B cell (primary cell): ENCODE measurements at regions not wholly inside any gene's neighbourhood (a gene's known extent, or its start where the extent isn't known, plus 50 kb on each side); places are given as distances from the start of the nearest gene placed in this dataset.

Source experiments
- CTCF ChIP-seq: fragments of 200-600 bp; IDR thresholded peaks from one replicate; pipeline ENCODE4 v1.8.0; 2022; ENCODE audit warnings: antibody characterized with exemption, mild to moderate bottlenecking
- EZH2 ChIP-seq: IDR thresholded peaks from 2 replicates; pipeline ENCODE4 v1.6.1; 2012; ENCODE audit warnings: borderline replicate concordance, low read depth, mild to moderate bottlenecking, moderate library complexity, low read length; ENCODE audit not compliant: insufficient read depth, poor library complexity, severe bottlenecking

GRCh38 chr2:236704887-236705286, 135.3 kb downstream of the ACKR3 start:
- TF ChIP-seq CTCF: no peak
- TF ChIP-seq EZH2: no peak
